ENCODE measurements at regions not wholly inside any gene's neighbourhood (a gene's known extent, or its start where the extent isn't known, plus 50 kb on each side); places are given as distances from the start of the nearest gene placed in this dataset.
"Not testable (repeated sequence)": the region's sequence is repeated elsewhere in the genome, so short reads cannot be mapped to it uniquely, and the experiment has no call there.

- Histone ChIP-seq H3K4me3 (ENCODE audit: low read depth, low read length) (no peak overlapping the region), H3K27ac (ENCODE audit: low read depth, low read length) (no peak overlapping the region), H3K4me1 (ENCODE audit: control insufficient read depth, insufficient read depth, low read length) (no peaks in the 10 kb centered on the region), H3K36me3 (ENCODE audit: control insufficient read depth, insufficient read depth, low read length) (no peaks in the 10 kb centered on the region), H3K9me3 (ENCODE audit: control insufficient read depth, insufficient read depth, low read depth, low read length) (no peaks in the 10 kb centered on the region), H3K9ac (ENCODE audit: low read length) (no peak overlapping the region), H3K27me3 (ENCODE audit: control insufficient read depth, insufficient read depth, low read length) (no peaks in the 10 kb centered on the region)
Observed at GRCh38 chr10:2547606-2548005, 519.7 kb upstream of the PFKP start.

- H3K27ac ChIP-seq (ENCODE audit: low read depth, low read length); H3K9me3 ChIP-seq (ENCODE audit: control insufficient read depth, insufficient read depth, low read depth, low read length); H3K36me3 ChIP-seq (ENCODE audit: control insufficient read depth, insufficient read depth, low read length); H3K4me1 ChIP-seq (ENCODE audit: control insufficient read depth, insufficient read depth, low read length); H3K4me3 ChIP-seq (ENCODE audit: low read depth, low read length); H3K27me3 ChIP-seq (ENCODE audit: control insufficient read depth, insufficient read depth, low read length); H3K9ac ChIP-seq (ENCODE audit: low read length): not testable (repeated sequence)
Observed at GRCh38 chr10:2546894-2547293, 520.5 kb upstream of the PFKP start.

- H3K9me3 ChIP-seq (ENCODE audit: control insufficient read depth, insufficient read depth, low read depth, low read length): no peaks in the 10 kb centered on the region
- 0 out of 2 replicates have a peak, but pooled peaks cover 4% of the 10 kb centered on the region for H3K4me1 ChIP-seq (ENCODE audit: control insufficient read depth, insufficient read depth, low read length)
- H3K27me3 ChIP-seq (ENCODE audit: control insufficient read depth, insufficient read depth, low read length): no peaks in the 10 kb centered on the region
- H3K36me3 ChIP-seq (ENCODE audit: control insufficient read depth, insufficient read depth, low read length): no peaks in the 10 kb centered on the region
- H3K27ac ChIP-seq (ENCODE audit: low read depth, low read length): no peak overlapping the region
- H3K9ac ChIP-seq (ENCODE audit: low read length): no peak overlapping the region
- no peak overlapping the region for H3K4me3 ChIP-seq (ENCODE audit: low read depth, low read length)
Observed at GRCh38 chr10:2543974-2544373, 523.4 kb upstream of the PFKP start.

- Histone ChIP-seq H3K4me1 (ENCODE audit: control insufficient read depth, insufficient read depth, low read length) (0 out of 2 replicates have a peak, but pooled peaks cover 4% of the 10 kb centered on the region), H3K9me3 (ENCODE audit: control insufficient read depth, insufficient read depth, low read depth, low read length) (no peaks in the 10 kb centered on the region), H3K36me3 (ENCODE audit: control insufficient read depth, insufficient read depth, low read length) (no peaks in the 10 kb centered on the region), H3K4me3 (ENCODE audit: low read depth, low read length) (no peak overlapping the region), H3K27ac (ENCODE audit: low read depth, low read length) (no peak overlapping the region), H3K9ac (ENCODE audit: low read length) (no peak overlapping the region), H3K27me3 (ENCODE audit: control insufficient read depth, insufficient read depth, low read length) (no peaks in the 10 kb centered on the region)
Observed at GRCh38 chr10:2543142-2543886, 524.0 kb upstream of the PFKP start.

GRCh38 chr10:2541176-2541575, 526.2 kb upstream of the PFKP start:
- Histone ChIP-seq H3K4me1 (ENCODE audit: control insufficient read depth, insufficient read depth, low read length) (0 out of 2 replicates have a peak, but pooled peaks cover 4% of the 10 kb centered on the region), H3K9ac (ENCODE audit: low read length) (no peak overlapping the region), H3K4me3 (ENCODE audit: low read depth, low read length) (no peak overlapping the region), H3K27me3 (ENCODE audit: control insufficient read depth, insufficient read depth, low read length) (no peaks in the 10 kb centered on the region), H3K9me3 (ENCODE audit: control insufficient read depth, insufficient read depth, low read depth, low read length) (peaks cover 6% of the 10 kb centered on the region; the same call in 1 of the 2 replicates), H3K36me3 (ENCODE audit: control insufficient read depth, insufficient read depth, low read length) (no peaks in the 10 kb centered on the region), H3K27ac (ENCODE audit: low read depth, low read length) (no peak overlapping the region)

GRCh38 chr10:2529945-2530344, 537.4 kb upstream of the PFKP start:
- Histone ChIP-seq H3K27ac (ENCODE audit: low read depth, low read length) (no peak overlapping the region), H3K9me3 (ENCODE audit: control insufficient read depth, insufficient read depth, low read depth, low read length) (peaks cover 7% of the 10 kb centered on the region), H3K4me1 (ENCODE audit: control insufficient read depth, insufficient read depth, low read length) (no peaks in the 10 kb centered on the region), H3K27me3 (ENCODE audit: control insufficient read depth, insufficient read depth, low read length) (no peaks in the 10 kb centered on the region), H3K4me3 (ENCODE audit: low read depth, low read length) (no peak overlapping the region), H3K9ac (ENCODE audit: low read length) (no peak overlapping the region), H3K36me3 (ENCODE audit: control insufficient read depth, insufficient read depth, low read length) (no peaks in the 10 kb centered on the region)

GRCh38 chr10:2525781-2526180, 541.6 kb upstream of the PFKP start:
- Histone ChIP-seq H3K27me3 (ENCODE audit: control insufficient read depth, insufficient read depth, low read length) (no peaks in the 10 kb centered on the region), H3K9ac (ENCODE audit: low read length) (no peak overlapping the region), H3K9me3 (ENCODE audit: control insufficient read depth, insufficient read depth, low read depth, low read length) (0 out of 2 replicates have a peak, but pooled peaks cover 3% of the 10 kb centered on the region), H3K27ac (ENCODE audit: low read depth, low read length) (no peak overlapping the region), H3K4me3 (ENCODE audit: low read depth, low read length) (no peak overlapping the region), H3K36me3 (ENCODE audit: control insufficient read depth, insufficient read depth, low read length) (no peaks in the 10 kb centered on the region), H3K4me1 (ENCODE audit: control insufficient read depth, insufficient read depth, low read length) (no peaks in the 10 kb centered on the region)

- Histone ChIP-seq H3K9ac (ENCODE audit: low read length) (no peak overlapping the region), H3K9me3 (ENCODE audit: control insufficient read depth, insufficient read depth, low read depth, low read length) (0 out of 2 replicates have a peak, but pooled peaks cover 3% of the 10 kb centered on the region), H3K27me3 (ENCODE audit: control insufficient read depth, insufficient read depth, low read length) (no peaks in the 10 kb centered on the region), H3K4me1 (ENCODE audit: control insufficient read depth, insufficient read depth, low read length) (no peaks in the 10 kb centered on the region), H3K36me3 (ENCODE audit: control insufficient read depth, insufficient read depth, low read length) (no peaks in the 10 kb centered on the region), H3K4me3 (ENCODE audit: low read depth, low read length) (no peak overlapping the region), H3K27ac (ENCODE audit: low read depth, low read length) (no peak overlapping the region)
Observed at GRCh38 chr10:2519139-2519538, 548.2 kb upstream of the PFKP start.

- no peaks in the 10 kb centered on the region for H3K36me3 ChIP-seq (ENCODE audit: control insufficient read depth, insufficient read depth, low read length)
- no peak overlapping the region for H3K4me3 ChIP-seq (ENCODE audit: low read depth, low read length)
- H3K27ac ChIP-seq (ENCODE audit: low read depth, low read length): no peak overlapping the region
- H3K27me3 ChIP-seq (ENCODE audit: control insufficient read depth, insufficient read depth, low read length): no peaks in the 10 kb centered on the region
- no peaks in the 10 kb centered on the region for H3K4me1 ChIP-seq (ENCODE audit: control insufficient read depth, insufficient read depth, low read length)
- no peaks in the 10 kb centered on the region for H3K9me3 ChIP-seq (ENCODE audit: control insufficient read depth, insufficient read depth, low read depth, low read length)
- no peak overlapping the region for H3K9ac ChIP-seq (ENCODE audit: low read length)
Observed at GRCh38 chr10:2509081-2509531, 558.2 kb upstream of the PFKP start.

- not testable (repeated sequence) for H3K9me3 ChIP-seq (ENCODE audit: control insufficient read depth, insufficient read depth, low read depth, low read length); H3K27me3 ChIP-seq (ENCODE audit: control insufficient read depth, insufficient read depth, low read length); H3K27ac ChIP-seq (ENCODE audit: low read depth, low read length); H3K36me3 ChIP-seq (ENCODE audit: control insufficient read depth, insufficient read depth, low read length); H3K4me3 ChIP-seq (ENCODE audit: low read depth, low read length); H3K9ac ChIP-seq (ENCODE audit: low read length); H3K4me1 ChIP-seq (ENCODE audit: control insufficient read depth, insufficient read depth, low read length)
Observed at GRCh38 chr10:2501366-2501940, 565.9 kb upstream of the PFKP start.

- Histone ChIP-seq H3K9ac (ENCODE audit: low read length) (no peak overlapping the region), H3K27me3 (ENCODE audit: control insufficient read depth, insufficient read depth, low read length) (no peaks in the 10 kb centered on the region), H3K36me3 (ENCODE audit: control insufficient read depth, insufficient read depth, low read length) (no peaks in the 10 kb centered on the region), H3K4me1 (ENCODE audit: control insufficient read depth, insufficient read depth, low read length) (no peaks in the 10 kb centered on the region), H3K9me3 (ENCODE audit: control insufficient read depth, insufficient read depth, low read depth, low read length) (peaks cover 4% of the 10 kb centered on the region; the same call in 1 of the 2 replicates), H3K4me3 (ENCODE audit: low read depth, low read length) (no peak overlapping the region), H3K27ac (ENCODE audit: low read depth, low read length) (no peak overlapping the region)
Observed at GRCh38 chr10:2494399-2494798, 572.9 kb upstream of the PFKP start.

Measured in HUES6 (cell line).